NCI-H2107 (cell line): ENCODE measurements at regions not wholly inside any gene's neighbourhood (a gene's known extent, or its start where the extent isn't known, plus 50 kb on each side); places are given as distances from the start of the nearest gene placed in this dataset.

Source experiments
- DNase-seq: peaks from one replicate; lab custom pipeline; 2025; lab: John Stamatoyannopoulos, UW

- DNase-seq = no peak
Measured at GRCh38 chr1:88145752-88146151, 538.3 kb upstream of the PKN2 start.

GRCh38 chr1:88149686-88150085 is 534.4 kb upstream of the PKN2 start:
- DNase-seq = no peak

- no peak for DNase-seq
Measured at GRCh38 chr1:88150330-88150729, 533.7 kb upstream of the PKN2 start.

- no peak for DNase-seq
Measured at GRCh38 chr1:88163187-88163586, 520.9 kb upstream of the PKN2 start.

- no peak for DNase-seq
Measured at GRCh38 chr1:88168126-88168525, 515.9 kb upstream of the PKN2 start.

GRCh38 chr1:88169139-88169538 is 514.9 kb upstream of the PKN2 start:
- no peak for DNase-seq

- no peak for DNase-seq
Measured at GRCh38 chr1:88169939-88170338, 514.1 kb upstream of the PKN2 start.

GRCh38 chr1:88175120-88175630 is 508.9 kb upstream of the PKN2 start:
- no peak for DNase-seq

- DNase-seq = no peak
Measured at GRCh38 chr1:88175631-88176226, 508.3 kb upstream of the PKN2 start.

GRCh38 chr1:88179943-88180342 is 504.1 kb upstream of the PKN2 start:
- no peak for DNase-seq

- peak; percentile 4 for DNase-seq
Measured at GRCh38 chr1:88180449-88181108, 503.5 kb upstream of the PKN2 start.

- no peak for DNase-seq
Measured at GRCh38 chr1:88186911-88187310, 497.2 kb upstream of the PKN2 start.

- no peak for DNase-seq
Measured at GRCh38 chr1:88188038-88188437, 496.0 kb upstream of the PKN2 start.

GRCh38 chr1:88189525-88189924 is 494.5 kb upstream of the PKN2 start:
- no peak for DNase-seq

- DNase-seq = no peak
Measured at GRCh38 chr1:88191917-88192316, 492.2 kb upstream of the PKN2 start.

GRCh38 chr1:88194542-88194941 is 489.5 kb upstream of the PKN2 start:
- DNase-seq = no peak

- no peak for DNase-seq
Measured at GRCh38 chr1:88200545-88200944, 483.5 kb upstream of the PKN2 start.

- DNase-seq = no peak
Measured at GRCh38 chr1:88204111-88204510, 480.0 kb upstream of the PKN2 start.

- no peak for DNase-seq
Measured at GRCh38 chr1:88204612-88205167, 479.4 kb upstream of the PKN2 start.

- no peak for DNase-seq
Measured at GRCh38 chr1:88208389-88208788, 475.7 kb upstream of the PKN2 start.

- no peak for DNase-seq
Measured at GRCh38 chr1:88210103-88210787, 473.8 kb upstream of the PKN2 start.

- DNase-seq = no peak
Measured at GRCh38 chr1:88216441-88216840, 467.6 kb upstream of the PKN2 start.

- no peak for DNase-seq
Measured at GRCh38 chr1:88217386-88217785, 466.7 kb upstream of the PKN2 start.
